ENCODE measurements at regions not wholly inside any gene's neighbourhood (a gene's known extent, or its start where the extent isn't known, plus 50 kb on each side); places are given as distances from the start of the nearest gene placed in this dataset.
"Not testable (repeated sequence)": the region's sequence is repeated elsewhere in the genome, so short reads cannot be mapped to it uniquely, and the experiment has no call there.

DNA sequence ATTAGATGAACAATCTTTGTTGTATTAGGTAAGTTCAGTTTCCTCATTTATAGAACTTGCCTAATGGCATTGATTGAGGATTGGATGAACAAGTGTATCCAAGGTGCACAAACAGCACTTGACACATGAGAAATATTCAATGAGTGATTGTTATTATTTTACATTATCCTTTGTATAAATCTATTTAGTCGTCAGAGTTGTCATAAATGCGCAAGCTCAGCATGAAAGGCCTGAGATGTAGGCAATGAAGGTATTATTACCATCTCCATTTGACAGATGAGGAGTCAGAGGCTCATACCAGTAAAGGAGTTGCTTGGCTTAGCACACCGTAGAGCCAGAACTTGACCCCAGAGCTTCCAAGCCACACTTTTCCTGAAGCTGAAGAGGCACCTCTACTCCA is 291.4 kb downstream of the C1D start:
- H3K36me3 ChIP-seq (ENCODE audit: control insufficient read depth, low read depth, low read length) = no peaks in the 10 kb centered on the region
- no peak overlapping the region for H3K9ac ChIP-seq (ENCODE audit: low read length)
- no peaks in the 10 kb centered on the region for H3K27me3 ChIP-seq (ENCODE audit: control insufficient read depth, insufficient read depth, low read length)
- no peaks in the 10 kb centered on the region for H3K4me1 ChIP-seq (ENCODE audit: control insufficient read depth, low read depth, low read length)
- no peak overlapping the region for H3K4me3 ChIP-seq (ENCODE audit: low read length)
- no peaks in the 10 kb centered on the region for H3K9me3 ChIP-seq (ENCODE audit: control insufficient read depth, low read depth, low read length)
- no peak overlapping the region for H3K27ac ChIP-seq (ENCODE audit: low read length)

DNA sequence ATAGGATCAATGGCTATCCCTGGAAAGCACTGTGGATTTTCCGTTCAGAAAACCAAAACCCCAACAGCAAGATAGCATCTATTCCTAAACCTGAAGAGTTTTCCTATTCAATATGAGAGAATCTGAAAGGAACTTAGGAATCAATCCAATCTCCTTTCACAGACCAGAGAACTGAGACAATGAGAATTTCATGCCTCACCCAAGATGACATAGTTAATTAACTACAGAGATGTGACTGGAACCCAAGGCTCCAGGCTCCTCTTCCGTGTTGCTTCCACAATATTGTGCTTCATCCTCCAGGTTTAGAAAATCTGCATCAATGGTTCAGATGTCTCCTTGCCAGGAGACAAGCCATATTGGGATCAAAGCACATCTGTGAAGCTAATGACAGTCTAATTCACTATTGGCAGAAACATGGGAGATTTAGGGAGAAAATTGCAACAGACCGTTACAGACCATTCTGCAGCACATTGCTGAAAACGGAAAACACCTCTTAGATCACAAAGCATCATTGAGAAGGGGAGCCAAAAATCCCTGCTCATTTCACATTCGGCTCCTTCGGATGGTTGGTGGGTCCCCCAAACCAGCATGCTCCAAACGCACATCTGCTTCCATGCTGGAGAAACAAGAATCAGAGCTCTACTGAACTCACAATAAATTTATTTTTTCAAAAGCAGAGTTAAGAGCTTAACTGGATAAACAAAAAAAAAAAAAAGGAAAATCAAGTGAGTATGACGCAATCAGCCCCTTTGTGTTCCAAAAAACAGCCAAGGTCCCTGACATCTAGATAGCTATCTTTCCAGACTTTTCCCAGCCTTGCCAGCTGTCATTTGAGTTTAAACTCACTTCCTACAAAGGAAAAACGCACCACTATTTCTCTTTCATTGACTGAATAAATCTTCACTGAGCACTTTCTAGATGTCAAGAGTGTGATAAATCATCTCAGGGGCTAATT is 290.3 kb downstream of the C1D start:
- H3K4me1 ChIP-seq (ENCODE audit: control insufficient read depth, low read depth, low read length) = no peaks in the 10 kb centered on the region
- no peaks in the 10 kb centered on the region for H3K36me3 ChIP-seq (ENCODE audit: control insufficient read depth, low read depth, low read length)
- no peak overlapping the region for H3K27ac ChIP-seq (ENCODE audit: low read length)
- no peaks in the 10 kb centered on the region for H3K9me3 ChIP-seq (ENCODE audit: control insufficient read depth, low read depth, low read length)
- H3K27me3 ChIP-seq (ENCODE audit: control insufficient read depth, insufficient read depth, low read length) = no peaks in the 10 kb centered on the region
- H3K4me3 ChIP-seq (ENCODE audit: low read length) = no peak overlapping the region
- H3K9ac ChIP-seq (ENCODE audit: low read length) = no peak overlapping the region

DNA sequence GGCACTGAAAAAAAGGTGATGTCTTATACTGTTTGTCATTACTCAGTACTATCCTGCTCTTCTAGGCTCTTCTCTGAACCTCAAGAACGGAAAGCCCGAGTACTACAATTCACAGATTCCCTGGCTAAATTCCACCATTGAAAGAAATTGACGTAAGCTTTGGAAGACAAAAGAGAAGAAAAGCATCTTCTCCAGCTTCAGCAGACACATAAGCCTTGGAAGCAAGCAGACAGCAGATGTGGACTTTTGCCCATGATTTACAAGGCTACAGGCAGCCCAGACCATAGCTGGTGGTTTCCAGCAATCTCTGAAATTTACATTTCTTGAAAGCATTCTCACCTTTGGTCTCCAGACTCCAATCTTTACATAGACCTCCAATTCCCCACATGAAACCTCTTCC is 289.0 kb downstream of the C1D start:
- Histone ChIP-seq H3K36me3 (ENCODE audit: control insufficient read depth, low read depth, low read length) (no peaks in the 10 kb centered on the region), H3K27ac (ENCODE audit: low read length) (no peak overlapping the region), H3K27me3 (ENCODE audit: control insufficient read depth, insufficient read depth, low read length) (no peaks in the 10 kb centered on the region), H3K9ac (ENCODE audit: low read length) (no peak overlapping the region), H3K4me1 (ENCODE audit: control insufficient read depth, low read depth, low read length) (no peaks in the 10 kb centered on the region), H3K9me3 (ENCODE audit: control insufficient read depth, low read depth, low read length) (no peaks in the 10 kb centered on the region), H3K4me3 (ENCODE audit: low read length) (no peak overlapping the region)

DNA sequence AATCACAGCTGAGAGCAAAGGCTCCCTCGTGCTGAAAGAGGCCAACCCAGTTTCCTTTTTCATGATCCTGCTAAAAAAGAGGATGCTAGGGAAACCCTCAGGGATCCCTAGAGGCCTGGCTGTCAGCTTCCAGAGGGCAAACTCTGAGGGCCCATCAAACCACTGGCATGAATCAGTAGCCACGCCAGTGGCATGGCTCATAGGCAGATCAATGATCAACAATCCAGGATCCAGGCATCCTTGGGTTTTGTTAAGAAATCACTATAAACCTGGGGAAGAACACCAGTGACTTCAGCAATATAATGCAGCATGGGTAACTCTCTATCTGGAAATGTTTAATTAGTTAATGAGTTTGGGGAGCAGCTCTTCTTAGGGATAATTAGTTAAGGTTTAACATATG is 286.5 kb downstream of the C1D start:
- Histone ChIP-seq H3K9me3 (ENCODE audit: control insufficient read depth, low read depth, low read length) (no peaks in the 10 kb centered on the region), H3K4me3 (ENCODE audit: low read length) (no peak overlapping the region), H3K27ac (ENCODE audit: low read length) (no peak overlapping the region), H3K36me3 (ENCODE audit: control insufficient read depth, low read depth, low read length) (no peaks in the 10 kb centered on the region), H3K27me3 (ENCODE audit: control insufficient read depth, insufficient read depth, low read length) (no peaks in the 10 kb centered on the region), H3K4me1 (ENCODE audit: control insufficient read depth, low read depth, low read length) (no peaks in the 10 kb centered on the region), H3K9ac (ENCODE audit: low read length) (no peak overlapping the region)

DNA sequence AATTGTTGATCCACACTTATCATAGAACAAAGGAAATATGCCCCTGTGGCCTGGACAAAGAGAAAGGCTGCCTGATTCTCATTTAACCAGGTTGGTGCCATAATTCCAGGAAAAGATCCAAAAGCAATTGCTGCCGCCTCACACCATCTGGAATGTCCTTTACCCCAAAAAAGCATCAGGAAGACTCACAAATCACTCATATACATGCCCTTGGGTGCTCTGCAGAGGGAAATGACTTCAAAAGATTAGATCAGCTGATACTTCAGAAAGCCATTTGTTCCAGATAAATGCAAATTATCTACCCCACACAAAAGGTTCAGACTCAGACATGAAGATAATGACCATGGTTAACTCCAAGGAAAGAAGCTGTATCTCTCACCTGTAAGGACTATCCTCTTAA is 285.8 kb downstream of the C1D start:
- Histone ChIP-seq H3K4me3 (ENCODE audit: low read length) (no peak overlapping the region), H3K9me3 (ENCODE audit: control insufficient read depth, low read depth, low read length) (no peaks in the 10 kb centered on the region), H3K27ac (ENCODE audit: low read length) (no peak overlapping the region), H3K36me3 (ENCODE audit: control insufficient read depth, low read depth, low read length) (no peaks in the 10 kb centered on the region), H3K27me3 (ENCODE audit: control insufficient read depth, insufficient read depth, low read length) (no peaks in the 10 kb centered on the region), H3K9ac (ENCODE audit: low read length) (no peak overlapping the region), H3K4me1 (ENCODE audit: control insufficient read depth, low read depth, low read length) (no peaks in the 10 kb centered on the region)

DNA sequence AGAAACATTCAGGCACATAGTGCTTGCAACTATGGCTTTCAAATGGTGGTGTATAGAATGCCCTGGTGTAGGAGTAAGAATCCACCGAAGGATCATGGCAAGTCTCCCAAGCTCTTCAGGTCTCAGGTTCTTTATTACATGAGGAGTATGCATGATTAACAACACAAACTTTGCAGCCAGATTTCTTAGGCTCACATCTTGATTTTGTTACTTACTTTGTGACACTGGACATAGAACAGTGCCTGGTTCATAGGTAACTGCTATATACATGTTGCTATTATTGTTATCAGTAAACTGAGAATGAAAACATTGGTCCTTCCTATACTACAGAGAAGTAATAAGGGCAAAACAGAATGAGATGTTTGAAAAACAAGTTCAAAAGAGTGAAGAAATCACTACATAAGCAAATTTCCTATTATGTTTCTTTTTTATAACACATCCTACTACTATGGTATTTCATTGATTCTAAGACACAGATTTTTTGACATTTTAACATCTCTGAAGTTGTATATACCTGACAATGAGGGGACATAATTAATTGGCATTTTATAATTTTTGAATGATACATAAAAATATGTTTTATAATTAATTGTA is 284.9 kb downstream of the C1D start:
- Histone ChIP-seq H3K4me3 (ENCODE audit: low read length) (no peak overlapping the region), H3K27me3 (ENCODE audit: control insufficient read depth, insufficient read depth, low read length) (no peaks in the 10 kb centered on the region), H3K4me1 (ENCODE audit: control insufficient read depth, low read depth, low read length) (no peaks in the 10 kb centered on the region), H3K9me3 (ENCODE audit: control insufficient read depth, low read depth, low read length) (no peaks in the 10 kb centered on the region), H3K27ac (ENCODE audit: low read length) (no peak overlapping the region), H3K9ac (ENCODE audit: low read length) (no peak overlapping the region), H3K36me3 (ENCODE audit: control insufficient read depth, low read depth, low read length) (no peaks in the 10 kb centered on the region)

DNA sequence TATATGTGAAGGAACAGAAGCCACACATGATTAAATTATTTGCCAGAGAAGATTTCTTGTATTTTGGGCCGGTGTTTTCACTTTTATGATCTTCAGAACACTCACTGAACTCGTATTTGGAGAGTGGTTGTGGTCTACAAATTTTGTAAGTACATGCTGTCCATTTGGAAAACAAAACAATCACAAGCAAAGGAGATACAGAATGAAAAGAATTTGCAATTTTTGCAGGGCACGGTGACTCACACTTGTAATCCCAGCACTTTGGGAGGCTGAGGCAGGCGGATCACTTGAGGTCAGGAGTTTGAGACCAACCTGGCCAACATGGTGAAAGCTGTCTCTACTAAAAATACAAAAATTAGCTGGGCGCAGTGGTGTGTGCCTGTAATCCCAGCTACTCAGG is 282.0 kb downstream of the C1D start:
- not testable (repeated sequence) for H3K4me1 ChIP-seq (ENCODE audit: control insufficient read depth, low read depth, low read length); H3K27me3 ChIP-seq (ENCODE audit: control insufficient read depth, insufficient read depth, low read length); H3K9ac ChIP-seq (ENCODE audit: low read length); H3K9me3 ChIP-seq (ENCODE audit: control insufficient read depth, low read depth, low read length); H3K36me3 ChIP-seq (ENCODE audit: control insufficient read depth, low read depth, low read length); H3K4me3 ChIP-seq (ENCODE audit: low read length); H3K27ac ChIP-seq (ENCODE audit: low read length)

DNA sequence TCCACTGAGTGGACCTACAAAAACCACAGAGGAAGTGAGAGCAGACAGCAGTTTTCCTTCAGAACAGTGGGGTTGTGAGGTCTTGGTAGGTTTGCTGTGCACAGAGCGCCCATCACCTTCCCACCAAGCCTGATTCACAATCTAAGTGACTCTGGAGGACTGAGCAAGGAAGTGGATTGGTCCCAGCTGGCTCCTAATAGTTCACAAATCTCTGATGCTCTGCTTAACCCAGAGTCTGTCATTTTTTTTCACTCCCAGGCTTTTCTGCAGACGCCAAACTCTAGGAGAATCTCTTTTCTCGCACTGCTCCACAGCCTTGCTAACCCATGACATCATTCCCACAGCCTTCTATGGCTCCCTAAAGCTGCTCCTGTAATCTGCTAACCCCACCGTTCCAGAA is 280.4 kb downstream of the C1D start:
- H3K27ac ChIP-seq (ENCODE audit: low read length) = no peak overlapping the region
- no peaks in the 10 kb centered on the region for H3K36me3 ChIP-seq (ENCODE audit: control insufficient read depth, low read depth, low read length)
- H3K4me3 ChIP-seq (ENCODE audit: low read length) = no peak overlapping the region
- no peak overlapping the region for H3K9ac ChIP-seq (ENCODE audit: low read length)
- H3K9me3 ChIP-seq (ENCODE audit: control insufficient read depth, low read depth, low read length) = no peaks in the 10 kb centered on the region
- H3K27me3 ChIP-seq (ENCODE audit: control insufficient read depth, insufficient read depth, low read length) = no peaks in the 10 kb centered on the region
- no peaks in the 10 kb centered on the region for H3K4me1 ChIP-seq (ENCODE audit: control insufficient read depth, low read depth, low read length)

DNA sequence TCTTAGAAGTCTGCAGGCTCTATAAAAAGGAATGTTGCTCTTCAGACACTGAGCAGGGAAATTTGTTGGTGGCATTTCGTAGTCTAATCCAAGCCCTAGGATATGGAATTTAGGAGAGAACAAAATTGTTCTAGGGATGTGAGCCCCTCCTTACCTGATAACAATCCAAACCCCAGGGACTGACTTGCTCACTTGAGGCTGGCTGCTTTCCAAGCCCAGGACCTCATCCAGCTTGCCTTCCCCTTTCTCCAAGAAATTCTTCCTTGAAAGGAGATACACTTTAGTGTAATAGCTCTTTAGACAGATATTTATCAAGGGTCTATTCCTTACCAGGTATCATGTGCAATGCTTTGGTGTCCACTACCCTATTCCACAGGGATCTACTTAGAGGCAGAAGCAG is 279.8 kb downstream of the C1D start:
- H3K4me3 ChIP-seq (ENCODE audit: low read length) = no peak overlapping the region
- no peak overlapping the region for H3K27ac ChIP-seq (ENCODE audit: low read length)
- no peak overlapping the region for H3K9ac ChIP-seq (ENCODE audit: low read length)
- no peaks in the 10 kb centered on the region for H3K36me3 ChIP-seq (ENCODE audit: control insufficient read depth, low read depth, low read length)
- H3K27me3 ChIP-seq (ENCODE audit: control insufficient read depth, insufficient read depth, low read length) = no peaks in the 10 kb centered on the region
- no peaks in the 10 kb centered on the region for H3K4me1 ChIP-seq (ENCODE audit: control insufficient read depth, low read depth, low read length)
- H3K9me3 ChIP-seq (ENCODE audit: control insufficient read depth, low read depth, low read length) = no peaks in the 10 kb centered on the region

DNA sequence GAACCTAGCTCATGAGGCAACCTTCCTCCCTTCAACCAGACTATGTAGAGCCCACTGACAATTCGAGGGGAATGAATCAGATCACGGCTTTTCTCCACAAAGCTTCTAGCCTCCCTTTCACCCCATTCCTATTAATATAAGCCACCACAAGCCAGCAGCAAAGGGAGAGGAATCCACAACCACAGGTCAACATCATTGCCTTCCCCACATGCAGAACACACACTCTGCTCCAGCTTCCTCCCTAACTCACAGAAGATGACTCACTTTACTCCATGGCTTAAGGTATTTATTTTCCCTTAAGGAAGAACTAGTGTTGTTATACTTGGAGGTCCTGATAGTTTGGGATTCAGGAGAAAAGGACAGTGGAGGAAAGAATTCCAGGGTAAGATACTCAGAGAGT is 272.2 kb downstream of the C1D start:
- H3K27me3 ChIP-seq (ENCODE audit: control insufficient read depth, insufficient read depth, low read length) = no peaks in the 10 kb centered on the region
- H3K27ac ChIP-seq (ENCODE audit: low read length) = no peak overlapping the region
- no peaks in the 10 kb centered on the region for H3K9me3 ChIP-seq (ENCODE audit: control insufficient read depth, low read depth, low read length)
- H3K4me1 ChIP-seq (ENCODE audit: control insufficient read depth, low read depth, low read length) = no peaks in the 10 kb centered on the region
- no peak overlapping the region for H3K4me3 ChIP-seq (ENCODE audit: low read length)
- no peaks in the 10 kb centered on the region for H3K36me3 ChIP-seq (ENCODE audit: control insufficient read depth, low read depth, low read length)
- no peak overlapping the region for H3K9ac ChIP-seq (ENCODE audit: low read length)

DNA sequence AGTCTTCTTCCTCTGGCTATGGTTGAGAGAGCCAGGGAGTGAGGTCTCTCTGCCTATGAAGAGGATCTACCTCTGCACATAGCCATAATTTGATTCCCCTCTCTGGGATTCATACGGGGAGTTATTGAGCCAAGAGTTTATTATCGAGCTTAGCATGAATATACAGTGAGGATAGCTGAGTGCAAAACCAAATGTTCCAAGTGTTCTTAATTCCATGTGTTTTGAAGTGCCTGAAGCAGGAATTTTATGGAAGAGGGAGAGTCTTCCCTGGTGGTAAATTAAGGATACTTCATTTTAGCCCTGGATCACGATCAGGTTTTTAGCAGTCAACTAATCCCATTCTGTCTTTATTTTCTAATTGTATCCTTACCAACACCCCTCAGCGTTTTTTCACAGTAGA is 270.6 kb downstream of the C1D start:
- H3K9me3 ChIP-seq (ENCODE audit: control insufficient read depth, low read depth, low read length) = no peaks in the 10 kb centered on the region

DNA sequence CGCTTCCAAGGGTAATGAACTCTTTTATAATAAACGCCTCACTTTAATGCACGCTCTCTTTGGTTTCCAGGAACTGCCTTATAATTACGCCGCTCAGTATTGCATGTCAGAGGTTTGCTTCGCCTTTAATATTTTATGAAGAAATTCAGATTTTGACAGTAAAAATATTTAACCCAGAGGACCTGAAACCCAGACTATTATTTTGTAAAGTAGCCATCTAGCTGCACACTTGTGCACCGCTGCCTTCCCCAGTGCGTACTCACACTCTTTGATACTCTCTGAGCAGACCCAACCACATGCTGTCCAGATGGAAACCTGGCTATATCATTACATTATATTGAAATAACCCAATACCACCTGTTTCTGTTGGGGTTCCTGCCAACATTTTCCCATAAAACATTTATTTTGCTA is 270.1 kb downstream of the C1D start:
- Histone ChIP-seq H3K36me3 (ENCODE audit: control insufficient read depth, low read depth, low read length) (no peaks in the 10 kb centered on the region), H3K4me3 (ENCODE audit: low read length) (no peak overlapping the region), H3K27ac (ENCODE audit: low read length) (no peak overlapping the region), H3K27me3 (ENCODE audit: control insufficient read depth, insufficient read depth, low read length) (no peaks in the 10 kb centered on the region), H3K4me1 (ENCODE audit: control insufficient read depth, low read depth, low read length) (no peaks in the 10 kb centered on the region), H3K9ac (ENCODE audit: low read length) (no peak overlapping the region), H3K9me3 (ENCODE audit: control insufficient read depth, low read depth, low read length) (no peaks in the 10 kb centered on the region)

More for the DNA sequence above, 270.6 kb downstream of the C1D start:
- no peak overlapping the region for H3K9ac ChIP-seq (ENCODE audit: low read length)
- H3K27ac ChIP-seq (ENCODE audit: low read length) = no peak overlapping the region
- no peaks in the 10 kb centered on the region for H3K36me3 ChIP-seq (ENCODE audit: control insufficient read depth, low read depth, low read length)
- no peaks in the 10 kb centered on the region for H3K27me3 ChIP-seq (ENCODE audit: control insufficient read depth, insufficient read depth, low read length)
- H3K4me1 ChIP-seq (ENCODE audit: control insufficient read depth, low read depth, low read length) = no peaks in the 10 kb centered on the region
- no peak overlapping the region for H3K4me3 ChIP-seq (ENCODE audit: low read length)

Measured in iPS-18a (cell line).